MG63 (cell line): ENCODE measurements at regions not wholly inside any gene's neighbourhood (a gene's known extent, or its start where the extent isn't known, plus 50 kb on each side); places are given as distances from the start of the nearest gene placed in this dataset.
"Not testable (repeated sequence)": the region's sequence is repeated elsewhere in the genome, so short reads cannot be mapped to it uniquely, and the experiment has no call there.

ENCODE experiments used
- DNase-seq: peaks from one replicate; pipeline ENCODE4 v3.0.0-alpha.2; 2020
- H3K27me3 ChIP-seq: fragments of 250-450 bp; sonication (Bioruptor Pico); 2 replicates; pipeline ENCODE4 v1.5.1; 2020; ENCODE audit warnings: mild to moderate bottlenecking, moderate library complexity
- H3K36me3 ChIP-seq: fragments of 250-450 bp; sonication (Bioruptor Pico); 2 replicates; pipeline ENCODE4 v1.5.1; 2020; ENCODE audit warnings: mild to moderate bottlenecking, moderate library complexity
- H3K4me3 ChIP-seq: fragments of 250-450 bp; sonication (Bioruptor Pico); 2 replicates; pipeline ENCODE4 v1.5.1; 2020; ENCODE audit warnings: mild to moderate bottlenecking, moderate library complexity
- H3K9me3 ChIP-seq: fragments of 250-450 bp; sonication (Bioruptor Pico); 2 replicates; pipeline ENCODE4 v1.5.1; 2020; ENCODE audit warnings: mild to moderate bottlenecking, moderate library complexity

DNA sequence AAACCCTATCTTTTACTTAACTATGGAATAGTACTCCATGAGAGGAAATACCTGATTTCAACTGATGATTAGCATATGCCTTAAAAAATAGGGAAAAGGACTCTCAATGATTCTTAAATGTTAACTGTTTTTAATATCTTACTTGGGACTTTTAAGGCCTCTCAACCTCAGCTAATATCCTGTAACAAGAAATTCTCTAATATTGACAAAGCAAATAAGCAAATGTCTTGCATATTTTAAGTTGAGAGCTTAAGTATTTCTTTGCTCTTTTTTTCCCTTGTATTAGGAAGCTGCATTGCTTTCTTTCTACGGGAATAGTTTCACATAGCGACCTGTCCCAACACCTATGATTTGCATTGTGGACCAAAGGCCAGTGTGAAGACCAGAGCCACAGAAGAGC is 249.9 kb downstream of the BCAT1 start:
- Histone ChIP-seq H3K4me3 (no peak overlapping the region), H3K9me3 (no peaks in the 10 kb centered on the region), H3K27me3 (no peaks in the 10 kb centered on the region), H3K36me3 (no peaks in the 10 kb centered on the region)
- DNase-seq, result no peak

DNA sequence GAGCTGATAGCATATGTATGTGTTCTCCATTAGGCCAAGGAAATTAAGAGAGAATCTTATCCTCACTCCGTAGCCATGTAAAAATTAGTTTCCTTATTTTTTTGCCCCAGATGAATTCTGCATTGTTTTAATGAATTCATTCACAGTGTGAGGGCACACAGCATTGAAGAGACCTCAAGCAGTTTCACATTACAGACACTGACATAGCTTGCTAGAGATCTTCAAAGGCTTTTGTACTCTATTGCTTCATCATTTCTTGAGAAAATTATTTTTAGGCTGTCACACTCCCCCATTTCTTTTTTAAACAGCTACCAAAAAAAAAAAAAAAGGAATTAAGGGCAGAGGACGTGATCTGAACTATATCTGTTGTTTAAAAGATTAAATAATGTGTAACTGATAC is 251.1 kb downstream of the BCAT1 start:
- Histone ChIP-seq H3K4me3 (no peak overlapping the region), H3K9me3 (no peaks in the 10 kb centered on the region), H3K27me3 (no peaks in the 10 kb centered on the region), H3K36me3 (no peaks in the 10 kb centered on the region)
- DNase-seq, result no peak

GRCh38 chr12:24697295-24697694 is 251.6 kb downstream of the BCAT1 start:
- no peaks in the 10 kb centered on the region for H3K36me3 ChIP-seq
- DNase-seq, result no peak
- H3K9me3 ChIP-seq, result no peaks in the 10 kb centered on the region
- no peaks in the 10 kb centered on the region for H3K27me3 ChIP-seq
- H3K4me3 ChIP-seq, result no peak overlapping the region

- DNase-seq, result no peak
- Histone ChIP-seq H3K27me3 (no peaks in the 10 kb centered on the region), H3K4me3 (no peak overlapping the region), H3K9me3 (no peaks in the 10 kb centered on the region), H3K36me3 (no peaks in the 10 kb centered on the region)
These were observed 252.1 kb downstream of the BCAT1 start for GRCh38 chr12:24696800-24697199.

DNA sequence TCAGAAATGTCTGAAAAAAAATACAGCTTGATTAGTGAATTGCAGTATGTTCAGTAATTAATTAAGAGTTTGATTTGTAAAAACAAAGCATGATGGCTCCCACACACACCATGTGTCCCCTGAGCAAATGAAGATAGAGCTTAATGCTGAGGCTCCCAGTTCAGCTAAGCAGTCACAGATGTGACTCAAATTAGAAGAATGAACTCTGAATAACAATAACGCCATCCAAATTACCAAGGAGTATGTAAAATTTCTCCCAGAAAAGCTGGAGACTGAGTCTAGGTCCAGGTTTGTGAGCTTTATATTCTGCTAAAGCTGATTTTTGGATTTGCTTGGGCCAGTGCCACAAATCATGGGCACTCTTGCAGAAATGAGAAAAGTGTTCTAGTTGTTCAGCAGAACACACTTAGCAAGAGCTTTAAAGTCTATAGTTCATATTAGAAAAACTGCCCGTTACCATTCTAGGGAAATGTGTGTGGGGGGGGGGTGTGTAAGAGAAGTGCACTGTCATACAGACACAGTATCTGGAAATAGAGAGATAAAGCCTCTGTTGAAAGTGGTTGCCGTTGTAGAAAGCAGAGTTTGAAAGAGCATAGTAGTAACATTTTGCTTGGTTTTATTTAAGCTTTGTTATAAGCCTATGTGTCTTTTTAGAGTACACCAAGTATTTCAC is 253.1 kb downstream of the BCAT1 start:
- H3K27me3 ChIP-seq, result no peaks in the 10 kb centered on the region
- no peak overlapping the region for H3K4me3 ChIP-seq
- no peaks in the 10 kb centered on the region for H3K9me3 ChIP-seq
- H3K36me3 ChIP-seq, result no peaks in the 10 kb centered on the region
- DNase-seq, result no peak

- H3K36me3 ChIP-seq, result no peaks in the 10 kb centered on the region
- no peak for DNase-seq
- H3K9me3 ChIP-seq, result no peaks in the 10 kb centered on the region
- H3K27me3 ChIP-seq, result no peaks in the 10 kb centered on the region
- H3K4me3 ChIP-seq, result no peak overlapping the region
These were observed 253.8 kb downstream of the BCAT1 start for GRCh38 chr12:24695103-24695502.

- H3K36me3 ChIP-seq, result no peaks in the 10 kb centered on the region
- H3K27me3 ChIP-seq, result peaks cover 5% of the 10 kb centered on the region; the same call in 1 of the 2 replicates
- H3K9me3 ChIP-seq, result 0 out of 2 replicates have a peak, but pooled peaks cover 2% of the 10 kb centered on the region
- H3K4me3 ChIP-seq, result no peak overlapping the region
- DNase-seq, result no peak
These were observed 260.3 kb downstream of the BCAT1 start for GRCh38 chr12:24688601-24689000.

DNA sequence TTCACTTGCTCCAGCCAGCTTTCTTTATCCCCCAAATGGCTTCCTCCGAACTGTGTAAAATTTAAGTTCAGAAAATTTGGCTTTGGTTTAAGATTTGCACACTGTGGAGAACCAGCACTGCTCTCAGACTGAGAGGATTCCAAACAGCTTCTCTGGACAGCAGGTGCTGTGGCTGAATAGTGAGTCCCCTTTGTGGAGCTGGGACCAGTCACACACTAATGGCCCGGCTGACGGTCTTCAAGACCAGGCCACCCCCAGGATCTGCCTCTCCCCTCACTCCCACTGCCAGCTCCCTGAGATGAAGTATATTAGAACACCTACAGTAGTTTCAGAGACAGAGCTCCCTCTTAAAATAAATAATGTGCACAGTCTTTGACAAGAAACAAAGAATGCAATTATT is 267.3 kb downstream of the BCAT1 start:
- H3K9me3 ChIP-seq, result no peaks in the 10 kb centered on the region
- H3K36me3 ChIP-seq, result no peaks in the 10 kb centered on the region
- no peak overlapping the region for H3K4me3 ChIP-seq
- H3K27me3 ChIP-seq, result peaks cover 24% of the 10 kb centered on the region
- no peak for DNase-seq

DNA sequence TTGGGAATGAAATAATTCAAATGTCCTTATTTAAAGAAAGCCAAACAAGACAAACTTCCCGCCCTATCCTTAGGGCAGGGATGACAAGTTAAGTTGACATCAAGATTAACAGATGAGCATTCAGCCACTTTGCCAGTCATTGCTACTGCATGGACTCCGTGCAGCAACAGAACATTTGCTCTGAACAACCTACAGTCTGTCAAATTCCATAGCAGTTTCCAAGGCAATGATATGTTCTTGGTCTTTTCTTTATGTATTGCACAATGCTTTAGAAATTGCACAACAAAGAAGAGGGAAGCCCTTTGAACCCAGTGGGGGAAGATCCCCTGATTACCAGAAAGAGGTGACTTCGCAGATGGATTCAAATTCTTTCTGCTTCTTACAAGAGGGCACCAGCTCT is 269.8 kb downstream of the BCAT1 start:
- DNase-seq, result no peak
- H3K9me3 ChIP-seq, result no peaks in the 10 kb centered on the region
- H3K36me3 ChIP-seq, result no peaks in the 10 kb centered on the region

GRCh38 chr12:24678436-24678835 is 270.5 kb downstream of the BCAT1 start:
- H3K27me3 ChIP-seq, result peaks cover 24% of the 10 kb centered on the region
- no peak for DNase-seq
- H3K4me3 ChIP-seq, result no peak overlapping the region
- no peaks in the 10 kb centered on the region for H3K9me3 ChIP-seq
- H3K36me3 ChIP-seq, result no peaks in the 10 kb centered on the region

More for the DNA sequence above, 269.8 kb downstream of the BCAT1 start:
- H3K4me3 ChIP-seq, result no peak overlapping the region
- H3K27me3 ChIP-seq, result peaks cover 24% of the 10 kb centered on the region

DNA sequence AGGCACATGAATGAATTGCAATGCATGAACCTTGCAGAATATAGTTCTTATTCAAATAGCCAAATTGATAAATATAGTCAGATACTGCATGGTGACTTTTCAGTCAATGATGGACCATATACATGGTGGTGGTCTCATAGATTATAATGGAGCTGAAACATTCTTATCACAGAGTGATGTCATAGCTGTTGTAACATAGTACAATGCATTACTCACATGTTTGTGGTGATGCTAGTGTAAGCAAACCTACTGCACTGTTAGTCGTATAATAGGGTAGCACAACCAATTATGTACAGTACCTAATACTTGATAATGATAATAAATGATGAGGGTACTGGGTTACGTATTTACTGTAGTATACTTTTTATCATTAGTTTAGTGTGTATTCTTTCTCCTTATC is 280.3 kb downstream of the BCAT1 start:
- Histone ChIP-seq H3K4me3 (no peak overlapping the region), H3K36me3 (no peaks in the 10 kb centered on the region), H3K27me3 (no peaks in the 10 kb centered on the region), H3K9me3 (no peaks in the 10 kb centered on the region)
- no peak for DNase-seq

DNA sequence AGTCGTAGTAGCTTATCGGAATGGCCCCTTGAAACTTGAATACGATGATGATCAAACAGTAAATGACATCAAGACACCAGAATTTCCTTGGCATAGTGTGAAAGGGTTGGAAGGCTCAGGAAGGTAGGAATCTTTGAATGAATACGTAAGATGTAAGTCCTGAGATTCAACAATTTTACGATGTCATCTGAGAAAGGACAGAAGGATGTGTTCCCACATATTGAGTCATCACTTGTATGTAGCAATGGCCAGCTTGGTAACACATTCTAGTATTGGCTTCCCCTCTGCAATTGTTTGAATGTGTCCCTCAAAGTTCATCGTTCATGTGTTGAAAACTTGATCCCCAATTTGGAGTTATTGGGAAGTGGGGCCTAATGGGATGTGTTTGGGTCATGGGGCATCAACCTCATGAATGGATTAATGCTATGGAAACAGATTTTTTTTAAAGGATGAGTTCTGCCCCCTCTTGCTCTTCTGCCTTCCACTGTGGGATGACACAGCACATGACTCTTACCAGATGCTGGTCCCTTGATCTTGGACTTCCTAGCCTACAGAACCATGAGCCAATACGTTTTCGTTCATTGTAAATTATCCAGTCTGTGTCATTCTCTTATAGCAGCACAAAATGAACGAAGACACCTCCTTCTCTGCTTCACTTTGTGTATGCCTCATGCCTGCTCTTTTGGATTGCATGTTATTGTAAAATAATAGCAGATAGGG is 284.6 kb downstream of the BCAT1 start:
- DNase-seq, result no peak
- Histone ChIP-seq H3K36me3 (no peaks in the 10 kb centered on the region), H3K4me3 (no peak overlapping the region), H3K27me3 (no peaks in the 10 kb centered on the region), H3K9me3 (no peaks in the 10 kb centered on the region)

GRCh38 chr12:24661657-24662096 is 287.2 kb downstream of the BCAT1 start:
- H3K9me3 ChIP-seq, result no peaks in the 10 kb centered on the region
- no peaks in the 10 kb centered on the region for H3K36me3 ChIP-seq
- H3K27me3 ChIP-seq, result no peaks in the 10 kb centered on the region
- peak; percentile 45 for DNase-seq
- no peak overlapping the region for H3K4me3 ChIP-seq

DNA sequence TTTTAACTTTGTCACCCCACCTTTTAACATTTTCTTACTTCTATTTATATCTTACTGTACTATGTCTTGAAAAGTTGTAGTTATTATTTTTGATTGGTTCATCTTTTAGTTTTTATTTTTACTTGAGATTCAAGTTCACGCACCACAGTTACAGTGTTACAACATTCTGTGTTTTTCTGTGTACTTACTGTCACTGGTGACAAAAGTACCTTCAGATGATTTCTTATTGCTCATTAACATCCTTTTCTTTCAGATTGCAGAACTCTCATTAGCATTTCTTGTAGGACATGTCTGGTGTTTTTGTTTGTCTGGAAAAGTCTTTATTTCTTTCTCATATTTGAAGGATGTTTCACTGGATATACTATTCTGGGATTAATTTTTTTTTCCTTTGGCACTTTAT is 289.9 kb downstream of the BCAT1 start:
- no peaks in the 10 kb centered on the region for H3K9me3 ChIP-seq
- no peaks in the 10 kb centered on the region for H3K36me3 ChIP-seq
- no peaks in the 10 kb centered on the region for H3K27me3 ChIP-seq
- DNase-seq, result no peak
- H3K4me3 ChIP-seq, result no peak overlapping the region

DNA sequence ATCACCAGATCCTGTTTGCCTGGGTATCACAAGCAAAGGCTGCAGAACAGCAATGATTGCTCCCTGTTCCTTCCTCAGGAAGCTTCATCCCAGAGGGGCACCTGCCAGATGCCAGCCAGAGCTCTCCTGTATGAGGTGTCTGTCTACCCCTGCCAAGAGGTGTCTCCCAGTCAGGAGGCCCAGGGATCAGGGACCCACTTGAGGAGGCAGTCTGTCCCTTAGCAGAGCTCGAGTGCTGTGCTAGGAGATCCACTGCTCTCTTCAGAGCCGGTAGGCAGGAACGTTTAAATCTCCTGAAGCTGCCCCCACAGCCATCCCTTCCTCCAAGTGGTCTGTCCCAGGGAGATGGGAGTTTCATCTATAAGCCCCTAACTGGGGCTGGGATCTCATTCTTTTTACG is 294.6 kb downstream of the BCAT1 start:
- H3K9me3 ChIP-seq, DNase-seq, H3K27me3 ChIP-seq, H3K36me3 ChIP-seq, H3K4me3 ChIP-seq: not testable (repeated sequence)

DNA sequence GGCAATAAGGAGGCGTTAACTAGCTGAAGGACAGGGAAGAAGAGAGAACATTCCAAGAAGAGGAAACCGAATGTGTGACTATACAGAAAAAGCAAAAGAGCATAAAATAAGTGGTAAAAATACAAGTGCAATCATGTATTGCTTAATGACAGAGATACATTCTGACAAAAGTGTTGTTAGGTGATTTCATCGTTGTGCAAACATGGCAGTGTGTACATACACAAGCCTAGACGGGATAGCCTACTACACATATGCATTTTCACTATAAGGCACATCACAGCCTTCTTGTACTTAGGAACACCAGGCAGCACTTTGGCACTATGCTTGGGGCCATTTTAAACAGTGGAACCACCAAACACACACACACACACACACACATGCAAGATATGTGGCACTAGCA is 299.3 kb downstream of the BCAT1 start:
- DNase-seq, result no peak
- H3K27me3 ChIP-seq, result no peaks in the 10 kb centered on the region
- no peaks in the 10 kb centered on the region for H3K9me3 ChIP-seq
- no peak overlapping the region for H3K4me3 ChIP-seq
- H3K36me3 ChIP-seq, result no peaks in the 10 kb centered on the region

DNA sequence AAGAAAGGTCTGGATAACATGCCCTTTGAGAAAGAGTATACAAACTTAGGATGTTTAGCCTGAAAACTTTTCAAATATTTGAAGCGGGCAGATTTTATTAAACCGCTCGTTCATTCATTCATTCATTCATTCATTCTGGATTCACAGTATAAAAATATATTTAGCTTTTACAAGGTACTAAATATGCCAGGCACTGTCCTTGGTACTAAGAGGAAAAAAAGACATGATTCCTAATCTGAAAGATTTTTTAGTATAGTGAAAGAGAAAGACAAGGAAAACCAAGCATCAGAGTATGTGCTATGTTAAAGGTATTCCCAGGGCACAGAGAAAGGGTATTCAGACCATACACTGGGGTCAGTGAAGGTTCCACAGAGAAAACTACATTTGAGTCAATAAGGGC is 299.7 kb downstream of the BCAT1 start:
- no peak for DNase-seq
- no peaks in the 10 kb centered on the region for H3K27me3 ChIP-seq
- H3K9me3 ChIP-seq, result no peaks in the 10 kb centered on the region
- H3K36me3 ChIP-seq, result no peaks in the 10 kb centered on the region
- H3K4me3 ChIP-seq, result no peak overlapping the region

DNA sequence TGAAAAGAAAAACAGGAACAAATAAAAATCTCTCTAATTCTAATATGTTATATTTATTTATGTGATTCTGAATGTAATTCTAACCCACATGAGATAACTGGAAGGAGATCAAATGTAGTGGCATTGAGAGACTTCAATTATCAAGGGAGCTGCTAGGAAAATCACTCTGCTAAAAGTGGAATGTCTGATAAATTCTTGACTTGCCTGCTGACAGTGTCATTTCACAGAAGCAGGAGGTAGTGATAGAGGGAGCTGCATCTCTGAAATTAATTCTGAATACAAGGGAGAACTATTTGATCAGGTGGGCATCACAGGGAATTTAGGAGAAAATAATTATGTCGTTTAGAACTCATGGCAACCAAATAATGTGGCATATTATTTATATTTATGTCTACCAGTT is 303.6 kb downstream of the BCAT1 start:
- no peak for DNase-seq
- Histone ChIP-seq H3K27me3 (no peaks in the 10 kb centered on the region), H3K36me3 (no peaks in the 10 kb centered on the region)

More for the DNA sequence above, 303.6 kb downstream of the BCAT1 start:
- no peak overlapping the region for H3K4me3 ChIP-seq
- no peaks in the 10 kb centered on the region for H3K9me3 ChIP-seq
